GM23248 (cell line): ENCODE measurements at regions not wholly inside any gene's neighbourhood (a gene's known extent, or its start where the extent isn't known, plus 50 kb on each side); places are given as distances from the start of the nearest gene placed in this dataset.

ENCODE experiments used
- DNase-seq: peaks from one replicate; pipeline ENCODE4 v3.0.0-alpha.2; 2015
- H2AFZ ChIP-seq: fragments of 200-600 bp; sonication (generic); 2 replicates; pipeline ENCODE4 v1.6.1; 2016; ENCODE audit warnings: antibody characterized with exemption
- H3F3A ChIP-seq: fragments of 200-600 bp; sonication (generic); 2 replicates; pipeline ENCODE4 v1.6.1; 2016; ENCODE audit warnings: mild to moderate bottlenecking, antibody characterized with exemption, mixed run types; ENCODE audit not compliant: insufficient read depth
- H3K27ac ChIP-seq: fragments of 200-600 bp; sonication (generic); 2 replicates; pipeline ENCODE4 v1.5.1; 2016; ENCODE audit warnings: mild to moderate bottlenecking
- H3K27me3 ChIP-seq: fragments of 200-600 bp; sonication (generic); replicated peaks from 2 replicates; pipeline ENCODE4 v1.6.1; 2016; ENCODE audit warnings: mild to moderate bottlenecking; ENCODE audit not compliant: insufficient read depth
- H3K36me3 ChIP-seq: fragments of 200-600 bp; sonication (generic); 2 replicates; pipeline ENCODE4 v1.6.1; 2016; ENCODE audit warnings: low read depth, mild to moderate bottlenecking
- H3K4me1 ChIP-seq: fragments of 200-600 bp; sonication (generic); 2 replicates; pipeline ENCODE4 v1.6.1; 2016; ENCODE audit warnings: mild to moderate bottlenecking; ENCODE audit not compliant: insufficient read depth
- H3K4me2 ChIP-seq: fragments of 200-600 bp; sonication (generic); one replicate; pipeline ENCODE4 v1.6.1; 2016; ENCODE audit warnings: mild to moderate bottlenecking; ENCODE audit not compliant: unreplicated experiment
- H3K4me3 ChIP-seq: fragments of 200-600 bp; sonication (generic); 2 replicates; pipeline ENCODE4 v1.5.1; 2016; ENCODE audit warnings: mild to moderate bottlenecking
- H3K79me2 ChIP-seq: fragments of 200-600 bp; sonication (generic); 2 replicates; pipeline ENCODE4 v1.6.1; 2016; ENCODE audit warnings: mild to moderate bottlenecking; ENCODE audit not compliant: insufficient read depth
- H3K9ac ChIP-seq: fragments of 200-600 bp; sonication (generic); 2 replicates; pipeline ENCODE4 v1.6.1; 2016; ENCODE audit warnings: mild to moderate bottlenecking
- H3K9me2 ChIP-seq: fragments of 200-600 bp; sonication (generic); 2 replicates; pipeline ENCODE4 v1.6.1; 2016; ENCODE audit warnings: mixed run types, mild to moderate bottlenecking, moderate library complexity; ENCODE audit not compliant: insufficient read depth
- H3K9me3 ChIP-seq: fragments of 200-600 bp; sonication (generic); one replicate; pipeline ENCODE4 v1.6.1; 2017; ENCODE audit warnings: low read depth
- H4K20me1 ChIP-seq: fragments of 200-600 bp; sonication (generic); 2 replicates; pipeline ENCODE4 v1.6.0; 2016; ENCODE audit not compliant: insufficient read depth
- EZH2 ChIP-seq: fragments of 200-600 bp; sonication (generic); IDR thresholded peaks from 2 replicates; pipeline ENCODE4 v1.6.1; 2018; ENCODE audit warnings: antibody characterized with exemption, mild to moderate bottlenecking; ENCODE audit not compliant: insufficient read depth, poor library complexity, severe bottlenecking
- EZH2phosphoT487 ChIP-seq: fragments of 200-600 bp; sonication (generic); IDR thresholded peaks from 2 replicates; pipeline ENCODE4 v1.6.1; 2018; ENCODE audit warnings: antibody characterized with exemption, moderate library complexity, mild to moderate bottlenecking, low read depth; ENCODE audit not compliant: insufficient read depth
- WGBS, 2 experiments: methylation state at CpG; one replicate each; pipeline ENCODE4 v1.1.6; 2015 to 2017; ENCODE audit warnings: low lambda C conversion rate in 2 of 2, low coverage in 1 of 2; ENCODE audit errors: missing lambda C conversion rate in 2 of 2; 5-methylcytosine and 5-hydroxymethylcytosine counted together
- in situ Hi-C: fragments of 300-500 bp; cut with MboI; formaldehyde crosslinking; loops from 2 replicates; pipeline ENCODE4 v1.15.0; 2020

GRCh38 chr20:17014756-17015366 lies 212.0 kb upstream of the PCSK2 start:
- Histone ChIP-seq H4K20me1 (no peaks in the 10 kb centered on the region), H3K9me2 (no peaks in the 10 kb centered on the region), H2AFZ (no peak overlapping the region), H3K4me1 (no peaks in the 10 kb centered on the region), H3K79me2 (no peaks in the 10 kb centered on the region), H3F3A (no peaks in the 10 kb centered on the region), H3K9ac (no peak overlapping the region), H3K36me3 (no peaks in the 10 kb centered on the region), H3K4me3 (no peak overlapping the region), H3K9me3 (no peaks in the 10 kb centered on the region), H3K27ac (no peak overlapping the region), H3K4me2 (no peak overlapping the region), H3K27me3 (no peaks in the 10 kb centered on the region)
- TF ChIP-seq EZH2phosphoT487 (no peak), EZH2 (no peak)
- in situ Hi-C loops: no loop called here
- DNase-seq: no peak
- 6 to 10% methylated on average over 4 of the region's 4 CpGs for WGBS, 2 experiments

- no peak overlapping the region for H2AFZ ChIP-seq
- no peak for TF ChIP-seq EZH2
- TF ChIP-seq EZH2phosphoT487: no peak
- WGBS, 2 experiments: 26 to 29% methylated on average over 2 of the region's 2 CpGs
- H3K4me1 ChIP-seq: no peaks in the 10 kb centered on the region
- no peaks in the 10 kb centered on the region for H4K20me1 ChIP-seq
- H3K36me3 ChIP-seq: no peaks in the 10 kb centered on the region
- no peak overlapping the region for H3K27ac ChIP-seq
- no peaks in the 10 kb centered on the region for H3K9me2 ChIP-seq
- H3K4me3 ChIP-seq: no peak overlapping the region
- H3K27me3 ChIP-seq: no peaks in the 10 kb centered on the region
- H3K9ac ChIP-seq: no peak overlapping the region
- H3K4me2 ChIP-seq: no peak overlapping the region
- no peaks in the 10 kb centered on the region for H3K9me3 ChIP-seq
- no peaks in the 10 kb centered on the region for H3K79me2 ChIP-seq
- in situ Hi-C loops: no loop called here
- DNase-seq: no peak
- no peaks in the 10 kb centered on the region for H3F3A ChIP-seq
Measured at GRCh38 chr20:17017232-17017631, 209.6 kb upstream of the PCSK2 start.

GRCh38 chr20:17021481-17021880 lies 205.4 kb upstream of the PCSK2 start:
- Histone ChIP-seq H3K36me3 (no peaks in the 10 kb centered on the region), H3K9me3 (no peaks in the 10 kb centered on the region), H3K9me2 (no peaks in the 10 kb centered on the region), H3K9ac (no peak overlapping the region), H3K27ac (no peak overlapping the region), H3K79me2 (no peaks in the 10 kb centered on the region), H2AFZ (no peak overlapping the region), H3K4me2 (no peak overlapping the region), H3K27me3 (no peaks in the 10 kb centered on the region), H3K4me1 (peaks cover 8% of the 10 kb centered on the region; the same call in 1 of the 2 replicates), H3F3A (no peaks in the 10 kb centered on the region), H4K20me1 (no peaks in the 10 kb centered on the region), H3K4me3 (no peak overlapping the region)
- in situ Hi-C loops: no loop called here
- TF ChIP-seq EZH2phosphoT487: no peak
- TF ChIP-seq EZH2: no peak
- no peak for DNase-seq

- H3K36me3 ChIP-seq: no peaks in the 10 kb centered on the region
- no peaks in the 10 kb centered on the region for H3K9me3 ChIP-seq
- no peak overlapping the region for H3K4me3 ChIP-seq
- H3K27me3 ChIP-seq: no peaks in the 10 kb centered on the region
- in situ Hi-C loops: no loop called here
- H3K79me2 ChIP-seq: no peaks in the 10 kb centered on the region
- peaks cover 8% of the 10 kb centered on the region; the same call in 1 of the 2 replicates for H3K4me1 ChIP-seq
- H3K9me2 ChIP-seq: no peaks in the 10 kb centered on the region
- no peak overlapping the region for H3K27ac ChIP-seq
- H3F3A ChIP-seq: no peaks in the 10 kb centered on the region
- H3K4me2 ChIP-seq: no peak overlapping the region
- no peak overlapping the region for H3K9ac ChIP-seq
- TF ChIP-seq EZH2phosphoT487 (no peak), EZH2 (no peak)
- no peak for DNase-seq
- no peak overlapping the region for H2AFZ ChIP-seq
- H4K20me1 ChIP-seq: no peaks in the 10 kb centered on the region
- 6 to 25% methylated on average over 1 of the region's 1 CpG for WGBS, 2 experiments
Measured at GRCh38 chr20:17023036-17023435, 203.8 kb upstream of the PCSK2 start.

GRCh38 chr20:17023806-17024205 lies 203.0 kb upstream of the PCSK2 start:
- Histone ChIP-seq H3K4me3 (no peak overlapping the region), H3F3A (no peaks in the 10 kb centered on the region), H3K9me2 (no peaks in the 10 kb centered on the region), H3K36me3 (no peaks in the 10 kb centered on the region), H4K20me1 (no peaks in the 10 kb centered on the region), H2AFZ (no peak overlapping the region), H3K9me3 (no peaks in the 10 kb centered on the region), H3K4me1 (peaks cover 8% of the 10 kb centered on the region; the same call in 1 of the 2 replicates), H3K27ac (no peak overlapping the region), H3K4me2 (no peak overlapping the region), H3K27me3 (no peaks in the 10 kb centered on the region), H3K9ac (no peak overlapping the region), H3K79me2 (no peaks in the 10 kb centered on the region)
- TF ChIP-seq EZH2phosphoT487 (no peak), EZH2 (no peak)
- DNase-seq: peak; percentile 19
- 45 to 46% methylated on average over 8 of the region's 8 CpGs for WGBS, 2 experiments
- in situ Hi-C loops: no loop called here
